IMR-90 (cell line): ENCODE measurements at regions not wholly inside any gene's neighbourhood (a gene's known extent, or its start where the extent isn't known, plus 50 kb on each side); places are given as distances from the start of the nearest gene placed in this dataset.

Source experiments
- ATAC-seq: fragments of 200-7000 bp; cut with Tn5 transposase; 2 replicates; pipeline ENCODE4 v1.9.1; 2020; ENCODE audit warnings: low read depth, mild to moderate bottlenecking, moderate library complexity
- BruUV-seq: library from RNA; stranded (reverse); fragments of 400-500 nt; replicated peaks from 2 replicates; lab custom pipeline; 2021; lab: Mats Ljungman, UMichigan
- CTCF ChIA-PET: fragments of 300-600 bp; formaldehyde crosslinking; extraction: SDS; loops from one replicate; lab custom pipeline; 2021; ENCODE audit warnings: antibody characterized with exemption; lab: Yijun Ruan, JAX
- POLR2A ChIA-PET: fragments of 300-600 bp; sonication (Branson Sonifier 250); formaldehyde crosslinking; loops from one replicate; lab custom pipeline; 2022; ENCODE audit warnings: antibody characterized with exemption; ENCODE audit not compliant: unreplicated experiment; lab: Charles Lee
- DNase-seq: peaks from one replicate; pipeline ENCODE4 v3.0.0; 2013
- H2AFZ ChIP-seq: replicated peaks from 2 replicates; pipeline ENCODE3; 2013; ENCODE audit warnings: low read length, mild to moderate bottlenecking; ENCODE audit not compliant: poor library complexity
- H2AK5ac ChIP-seq: 2 replicates; pipeline ENCODE4 v1.6.1; 2013; ENCODE audit warnings: low read depth, low read length, inconsistent platforms
- H2AK9ac ChIP-seq: replicated peaks from 2 replicates; pipeline ENCODE3; 2013; ENCODE audit warnings: mild to moderate bottlenecking, low read depth, low read length, moderate library complexity; ENCODE audit not compliant: poor library complexity
- H2BK120ac ChIP-seq: 2 replicates; pipeline ENCODE4 v1.6.1; 2013; ENCODE audit warnings: low read depth, low read length, inconsistent platforms
- H2BK15ac ChIP-seq: 3 replicates; pipeline ENCODE4 v1.6.1; 2013; ENCODE audit warnings: low read depth, low read length, inconsistent platforms
- H2BK20ac ChIP-seq: 2 replicates; pipeline ENCODE4 v1.6.1; 2013; ENCODE audit warnings: low read depth, mild to moderate bottlenecking, inconsistent platforms, low read length, moderate library complexity
- H2BK5ac ChIP-seq: 2 replicates; pipeline ENCODE4 v1.6.1; 2013; ENCODE audit warnings: mild to moderate bottlenecking, low read depth, low read length, inconsistent platforms; ENCODE audit not compliant: poor library complexity, severe bottlenecking
- H3K14ac ChIP-seq: replicated peaks from 2 replicates; pipeline ENCODE4 v1.6.1; 2013; ENCODE audit warnings: low read depth, low read length, inconsistent platforms
- H3K18ac ChIP-seq: 2 replicates; pipeline ENCODE4 v1.6.1; 2013; ENCODE audit warnings: low read depth, low read length, control low read depth
- H3K23ac ChIP-seq: 2 replicates; pipeline ENCODE4 v1.6.1; 2013; ENCODE audit warnings: low read depth, low read length, inconsistent platforms
- H3K27ac ChIP-seq: 2 replicates; pipeline ENCODE4 v1.5.1; 2013; ENCODE audit warnings: mild to moderate bottlenecking, control low read depth, low read length; ENCODE audit not compliant: insufficient read depth
- H3K27me3 ChIP-seq: 2 replicates; pipeline ENCODE4 v1.6.1; 2013; ENCODE audit warnings: low read length; ENCODE audit not compliant: control insufficient read depth, insufficient read depth
- H3K36me3 ChIP-seq: 2 replicates; pipeline ENCODE4 v1.6.1; 2013; ENCODE audit warnings: low read length, mixed read lengths; ENCODE audit not compliant: control insufficient read depth, insufficient read depth
- H3K4ac ChIP-seq: 2 replicates; pipeline ENCODE4 v1.6.1; 2013; ENCODE audit warnings: low read depth, low read length, inconsistent platforms
- H3K4me1 ChIP-seq: 2 replicates; pipeline ENCODE4 v1.6.1; 2013; ENCODE audit warnings: low read length, mixed read lengths; ENCODE audit not compliant: control insufficient read depth, insufficient read depth
- H3K4me2 ChIP-seq: 2 replicates; pipeline ENCODE4 v1.6.1; 2013; ENCODE audit warnings: low read depth, mild to moderate bottlenecking, control low read depth, low read length, moderate library complexity
- H3K4me3 ChIP-seq: 2 replicates; pipeline ENCODE4 v1.5.1; 2013; ENCODE audit warnings: low read depth, mild to moderate bottlenecking, control low read depth, low read length, moderate library complexity; ENCODE audit not compliant: insufficient read depth
- H3K56ac ChIP-seq: 2 replicates; pipeline ENCODE4 v1.6.1; 2013; ENCODE audit warnings: low read length, inconsistent platforms; ENCODE audit not compliant: insufficient read depth; ENCODE audit errors: extremely low read depth
- H3K79me1 ChIP-seq, 2 experiments: 2 replicates each; pipeline ENCODE4 v1.6.1; 2013; ENCODE audit warnings: low read length in 2 of 2, inconsistent platforms in 1 of 2, low read depth in 1 of 2
- H3K9ac ChIP-seq: 2 replicates; pipeline ENCODE4 v1.6.1; 2013; ENCODE audit warnings: low read depth, low read length, control low read depth
- H3K9me1 ChIP-seq: 2 replicates; pipeline ENCODE4 v1.6.1; 2013; ENCODE audit warnings: low read length, inconsistent platforms; ENCODE audit not compliant: insufficient read depth
- H3K9me3 ChIP-seq: 2 replicates; pipeline ENCODE4 v1.6.1; 2013; ENCODE audit warnings: low read length; ENCODE audit not compliant: control insufficient read depth, insufficient read depth
- H4K20me1 ChIP-seq: 2 replicates; pipeline ENCODE4 v1.6.1; 2013; ENCODE audit warnings: low read length, inconsistent platforms; ENCODE audit not compliant: insufficient read depth
- H4K5ac ChIP-seq: 2 replicates; pipeline ENCODE4 v1.6.1; 2013; ENCODE audit warnings: mild to moderate bottlenecking, low read depth, low read length, control low read depth
- H4K8ac ChIP-seq, 2 experiments: 2 replicates each; pipeline ENCODE4 v1.6.1; 2013; ENCODE audit warnings: low read depth in 2 of 2, low read length in 2 of 2, control low read depth in 1 of 2, inconsistent platforms in 1 of 2
- H4K91ac ChIP-seq: 2 replicates; pipeline ENCODE4 v1.6.1; 2013; ENCODE audit warnings: low read depth, low read length, inconsistent platforms; ENCODE audit not compliant: insufficient read depth
- CHD1 ChIP-seq: IDR thresholded peaks from 2 replicates; pipeline ENCODE4 v1.6.1; 2012; ENCODE audit warnings: low read depth, low read length, improper control_type of control experiment
- FOS ChIP-seq: fragments of 150-350 bp; IDR thresholded peaks from 2 replicates; pipeline ENCODE4 v1.6.1; 2016; ENCODE audit warnings: low read depth, low read length
- MAFK ChIP-seq: IDR thresholded peaks from 2 replicates; pipeline ENCODE4 v1.6.1; 2012; ENCODE audit warnings: low read depth, low read length, improper control_type of control experiment
- MAZ ChIP-seq: IDR thresholded peaks from 2 replicates; pipeline ENCODE4 v1.6.1; 2012; ENCODE audit warnings: low read depth, mild to moderate bottlenecking, low read length, improper control_type of control experiment, moderate library complexity, borderline replicate concordance
- MXI1 ChIP-seq: IDR thresholded peaks from 2 replicates; pipeline ENCODE4 v1.6.1; 2012; ENCODE audit warnings: low read depth, mild to moderate bottlenecking, low read length, moderate library complexity, borderline replicate concordance
- NFE2L2 ChIP-seq: fragments of 150-350 bp; IDR thresholded peaks from 2 replicates; pipeline ENCODE4 v1.6.1; 2016; ENCODE audit warnings: low read depth, mild to moderate bottlenecking, low read length
- POLR2A ChIP-seq: IDR thresholded peaks from 2 replicates; pipeline ENCODE4 v1.6.1; 2012; ENCODE audit warnings: mild to moderate bottlenecking, low read depth, low read length
- RAD21 ChIP-seq: IDR thresholded peaks from 2 replicates; pipeline ENCODE4 v1.6.1; 2012; ENCODE audit warnings: low read length, improper control_type of control experiment
- RCOR1 ChIP-seq: IDR thresholded peaks from 2 replicates; pipeline ENCODE4 v1.6.1; 2012; ENCODE audit warnings: mild to moderate bottlenecking, low read length, improper control_type of control experiment; ENCODE audit not compliant: insufficient replicate concordance
- RFX5 ChIP-seq: IDR thresholded peaks from 2 replicates; pipeline ENCODE4 v1.8.0; 2012; ENCODE audit warnings: low read depth, mild to moderate bottlenecking, low read length, moderate library complexity
- SMC3 ChIP-seq: fragments of 150-350 bp; IDR thresholded peaks from 2 replicates; pipeline ENCODE4 v1.6.1; 2016; ENCODE audit warnings: low read depth, mild to moderate bottlenecking, antibody characterized with exemption, low read length, moderate library complexity
- WGBS, 2 experiments: methylation state at CpG; one replicate each; pipeline versions ENCODE4 v1.1.5 to v1.1.7; 2013; ENCODE audit warnings: missing lambda C conversion rate in 2 of 2; ENCODE audit not compliant: insufficient read length in 1 of 2; ENCODE audit errors: extremely low coverage in 2 of 2; 5-methylcytosine and 5-hydroxymethylcytosine counted together
- dilution Hi-C: fragments of 300-500 bp; cut with HindIII; formaldehyde crosslinking; loops from one replicate; pipeline ENCODE4 v1.14.3; 2018; ENCODE audit warnings: low sequenced_read_pairs; ENCODE audit not compliant: unreplicated experiment
- in situ Hi-C: fragments of 300-500 bp; cut with MboI; formaldehyde crosslinking; loops from 3 replicates; pipeline ENCODE4 v1.14.3; 2019; ENCODE audit warnings: low sequenced_read_pairs, inconsistent platforms, mixed read lengths
- intact Hi-C: fragments of 100-400 bp; cut with micrococcal nuclease; formaldehyde crosslinking; loops from 2 replicates; pipeline ENCODE4 v1.10.0; 2022
- TF ChIP-seq, protein P1 (sequence below): conservative IDR thresholded peaks from 2 replicates; pipeline ENCODE4 v1.5.1; 2012; ENCODE audit warnings: mild to moderate bottlenecking, low read depth, low read length, improper control_type of control experiment

DNA sequence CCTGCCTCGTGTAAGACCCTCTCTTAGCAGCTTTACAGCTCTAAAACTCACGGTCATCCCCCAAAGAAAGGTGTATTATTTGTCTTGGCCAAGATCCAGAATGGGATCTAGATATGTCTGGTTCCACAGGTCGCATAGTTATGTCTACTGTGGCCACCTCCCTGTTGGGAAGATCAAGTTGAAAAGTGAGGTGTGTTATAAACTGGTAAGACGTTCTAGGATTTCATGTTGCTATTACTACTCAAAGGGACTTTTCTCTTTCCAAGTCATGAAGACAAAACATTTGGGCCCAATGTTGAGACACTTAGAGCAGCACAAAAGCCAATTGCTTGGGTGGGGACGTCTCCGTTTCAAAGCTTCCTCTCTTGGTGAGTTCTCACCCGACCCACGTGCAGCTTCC, 766.0 kb downstream of the RNF144A start:
- Histone ChIP-seq H3K14ac (no peak overlapping the region), H3K4me3 (no peak overlapping the region), H3K4me2 (no peak overlapping the region), H4K20me1 (no peaks in the 10 kb centered on the region), H3K36me3 (no peaks in the 10 kb centered on the region), H3K9me3 (0 out of 2 replicates have a peak, but pooled peaks cover 3% of the 10 kb centered on the region), H4K8ac (no peak overlapping the region), H3K27ac (no peak overlapping the region), H3K9ac (no peak overlapping the region), H3K27me3 (no peaks in the 10 kb centered on the region), H2BK120ac (no peak overlapping the region), H2BK20ac (no peak overlapping the region), H3K4ac (no peak overlapping the region), H2AK9ac (no peak overlapping the region), H2AK5ac (no peak overlapping the region), H3K56ac (no peak overlapping the region), H3K4me1 (no peaks in the 10 kb centered on the region), H3K9me1 (no peaks in the 10 kb centered on the region), H4K91ac (no peak overlapping the region), H4K5ac (no peak overlapping the region), H2BK5ac (no peak overlapping the region), H3K18ac (no peak overlapping the region), H2BK15ac (no peak overlapping the region), H2AFZ (no peak overlapping the region), H3K79me1 (no peaks in the 10 kb centered on the region), H3K23ac (no peak overlapping the region)
- intact Hi-C loops (no loop called here), in situ Hi-C loops (no loop called here), dilution Hi-C loops (no loop called here)
- no peak for TF ChIP-seq RFX5
- TF ChIP-seq, protein P1, sequence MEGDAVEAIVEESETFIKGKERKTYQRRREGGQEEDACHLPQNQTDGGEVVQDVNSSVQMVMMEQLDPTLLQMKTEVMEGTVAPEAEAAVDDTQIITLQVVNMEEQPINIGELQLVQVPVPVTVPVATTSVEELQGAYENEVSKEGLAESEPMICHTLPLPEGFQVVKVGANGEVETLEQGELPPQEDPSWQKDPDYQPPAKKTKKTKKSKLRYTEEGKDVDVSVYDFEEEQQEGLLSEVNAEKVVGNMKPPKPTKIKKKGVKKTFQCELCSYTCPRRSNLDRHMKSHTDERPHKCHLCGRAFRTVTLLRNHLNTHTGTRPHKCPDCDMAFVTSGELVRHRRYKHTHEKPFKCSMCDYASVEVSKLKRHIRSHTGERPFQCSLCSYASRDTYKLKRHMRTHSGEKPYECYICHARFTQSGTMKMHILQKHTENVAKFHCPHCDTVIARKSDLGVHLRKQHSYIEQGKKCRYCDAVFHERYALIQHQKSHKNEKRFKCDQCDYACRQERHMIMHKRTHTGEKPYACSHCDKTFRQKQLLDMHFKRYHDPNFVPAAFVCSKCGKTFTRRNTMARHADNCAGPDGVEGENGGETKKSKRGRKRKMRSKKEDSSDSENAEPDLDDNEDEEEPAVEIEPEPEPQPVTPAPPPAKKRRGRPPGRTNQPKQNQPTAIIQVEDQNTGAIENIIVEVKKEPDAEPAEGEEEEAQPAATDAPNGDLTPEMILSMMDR, result no peak
- no peak for TF ChIP-seq NFE2L2
- TF ChIP-seq SMC3, result no peak
- TF ChIP-seq CHD1, result no peak
- TF ChIP-seq POLR2A, result no peak
- TF ChIP-seq RCOR1, result no peak
- TF ChIP-seq FOS, result no peak
- no peak for TF ChIP-seq RAD21
- no peak for TF ChIP-seq MAZ
- no peak for TF ChIP-seq MAFK
- no peak for TF ChIP-seq MXI1
- POLR2A ChIA-PET, result no interaction called here
- 100% methylated on average over 1 of the region's 8 CpGs; no CpG with 5 or more reads in 1 of the 2 experiments for WGBS, 2 experiments
- DNase-seq (no peak), ATAC-seq (no peak)
- CTCF ChIA-PET, result no interaction called here
- no TSS peak for BruUV-seq
